ENCODE measurements at regions not wholly inside any gene's neighbourhood (a gene's known extent, or its start where the extent isn't known, plus 50 kb on each side); places are given as distances from the start of the nearest gene placed in this dataset.

DNA sequence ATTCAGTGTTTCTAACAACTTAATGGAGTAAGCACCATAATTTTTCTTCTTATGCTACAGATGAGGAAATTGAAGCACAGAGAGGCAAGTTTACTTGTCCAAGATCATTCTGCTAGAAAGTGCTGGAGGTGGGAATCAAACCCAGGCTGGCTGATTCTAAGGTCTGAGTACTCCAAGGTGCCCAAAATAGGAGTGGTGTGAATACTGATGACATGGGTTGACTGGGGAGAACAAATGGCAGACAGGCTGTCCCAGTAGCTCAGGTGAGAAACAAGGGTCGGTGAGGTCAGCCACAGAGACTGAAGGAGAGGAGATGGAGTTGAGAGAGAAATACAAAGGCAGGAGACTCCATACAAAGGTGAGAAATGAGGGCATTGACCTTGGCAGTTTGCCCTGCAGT, 144.5 kb upstream of the EGFLAM start:
- Mint-ChIP-seq H3K4me3 (no peak overlapping the region), H3K27ac (no peak overlapping the region), H3K9me3 (no peaks in the 10 kb centered on the region), H3K36me3 (ENCODE audit: low read depth) (no peaks in the 10 kb centered on the region), H3K27me3 (ENCODE audit: low read depth) (peaks cover 3% of the 10 kb centered on the region), H3K4me1 (peaks cover 25% of the 10 kb centered on the region)
- TF ChIP-seq, protein P1, sequence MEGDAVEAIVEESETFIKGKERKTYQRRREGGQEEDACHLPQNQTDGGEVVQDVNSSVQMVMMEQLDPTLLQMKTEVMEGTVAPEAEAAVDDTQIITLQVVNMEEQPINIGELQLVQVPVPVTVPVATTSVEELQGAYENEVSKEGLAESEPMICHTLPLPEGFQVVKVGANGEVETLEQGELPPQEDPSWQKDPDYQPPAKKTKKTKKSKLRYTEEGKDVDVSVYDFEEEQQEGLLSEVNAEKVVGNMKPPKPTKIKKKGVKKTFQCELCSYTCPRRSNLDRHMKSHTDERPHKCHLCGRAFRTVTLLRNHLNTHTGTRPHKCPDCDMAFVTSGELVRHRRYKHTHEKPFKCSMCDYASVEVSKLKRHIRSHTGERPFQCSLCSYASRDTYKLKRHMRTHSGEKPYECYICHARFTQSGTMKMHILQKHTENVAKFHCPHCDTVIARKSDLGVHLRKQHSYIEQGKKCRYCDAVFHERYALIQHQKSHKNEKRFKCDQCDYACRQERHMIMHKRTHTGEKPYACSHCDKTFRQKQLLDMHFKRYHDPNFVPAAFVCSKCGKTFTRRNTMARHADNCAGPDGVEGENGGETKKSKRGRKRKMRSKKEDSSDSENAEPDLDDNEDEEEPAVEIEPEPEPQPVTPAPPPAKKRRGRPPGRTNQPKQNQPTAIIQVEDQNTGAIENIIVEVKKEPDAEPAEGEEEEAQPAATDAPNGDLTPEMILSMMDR (IDR thresholded peaks at IDR 0.05; ENCODE audit: unreplicated experiment in 3 of 3) = no peak

DNA sequence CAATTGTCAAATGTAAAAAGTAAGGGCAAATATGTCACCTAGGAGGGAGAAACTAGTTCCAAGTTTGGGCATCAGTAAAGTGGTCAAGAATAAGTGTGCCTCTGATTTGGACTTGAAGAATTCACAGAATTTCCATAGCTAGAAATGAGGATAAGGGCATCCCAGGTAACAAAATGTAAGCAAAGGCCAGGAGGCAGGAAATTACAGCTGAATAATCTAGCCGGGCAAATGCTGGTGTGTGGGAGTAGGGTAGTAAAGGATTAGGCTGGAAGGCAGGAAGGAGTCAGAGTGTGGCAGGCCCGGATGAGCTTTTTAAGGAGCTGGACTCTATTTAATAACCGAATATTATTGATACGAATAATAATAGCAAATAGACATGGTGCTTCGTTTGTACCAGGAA, 144.9 kb upstream of the EGFLAM start:
- no peaks in the 10 kb centered on the region for H3K9me3 Mint-ChIP-seq
- no peaks in the 10 kb centered on the region for H3K36me3 Mint-ChIP-seq (ENCODE audit: low read depth)
- TF ChIP-seq, protein P1 (IDR thresholded peaks at IDR 0.05; ENCODE audit: unreplicated experiment in 3 of 3) = no peak
- peak overlapping the region in 1 of 3 experiments; percentile 15 for H3K27ac Mint-ChIP-seq
- H3K4me3 Mint-ChIP-seq = no peak overlapping the region
- H3K4me1 Mint-ChIP-seq = peaks cover 25% of the 10 kb centered on the region
- H3K27me3 Mint-ChIP-seq (ENCODE audit: low read depth) = peaks cover 3% of the 10 kb centered on the region

DNA sequence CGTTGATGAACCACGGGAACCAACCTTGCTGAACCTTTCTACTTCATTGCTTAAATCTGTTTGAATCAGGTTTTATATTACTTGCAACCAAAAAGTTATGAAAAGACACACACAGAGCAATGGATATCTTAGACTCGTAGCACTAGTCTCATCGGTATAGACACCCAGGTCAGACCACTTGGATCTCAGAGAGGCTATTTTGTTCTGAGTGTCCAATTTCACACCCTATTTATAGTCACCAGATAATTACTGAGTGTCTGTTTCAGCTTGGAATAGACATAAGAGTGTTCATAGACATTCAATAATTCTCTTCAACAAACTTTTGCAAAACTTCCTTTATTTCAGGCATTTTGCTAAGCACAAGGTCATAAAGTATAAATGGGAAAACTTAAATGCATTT, 145.4 kb upstream of the EGFLAM start:
- peak overlapping the region in 1 of 3 experiments; percentile 15 for H3K27ac Mint-ChIP-seq
- H3K9me3 Mint-ChIP-seq = no peaks in the 10 kb centered on the region
- H3K4me3 Mint-ChIP-seq = no peak overlapping the region
- H3K36me3 Mint-ChIP-seq (ENCODE audit: low read depth) = no peaks in the 10 kb centered on the region
- peaks cover 3% of the 10 kb centered on the region for H3K27me3 Mint-ChIP-seq (ENCODE audit: low read depth)
- TF ChIP-seq, protein P1 (IDR thresholded peaks at IDR 0.05; ENCODE audit: unreplicated experiment in 3 of 3) = no peak
- peaks cover 22% of the 10 kb centered on the region for H3K4me1 Mint-ChIP-seq

- no peak overlapping the region for H3K27ac Mint-ChIP-seq
- peaks cover 3% of the 10 kb centered on the region for H3K27me3 Mint-ChIP-seq (ENCODE audit: low read depth)
- TF ChIP-seq, protein P1 (IDR thresholded peaks at IDR 0.05; ENCODE audit: unreplicated experiment in 3 of 3) = no peak
- H3K36me3 Mint-ChIP-seq (ENCODE audit: low read depth) = no peaks in the 10 kb centered on the region
- H3K9me3 Mint-ChIP-seq = no peaks in the 10 kb centered on the region
- no peak overlapping the region for H3K4me3 Mint-ChIP-seq
- peaks cover 17% of the 10 kb centered on the region for H3K4me1 Mint-ChIP-seq
These were observed 148.2 kb upstream of the EGFLAM start for GRCh38 chr5:38110130-38110529.

GRCh38 chr5:38107096-38107495, 151.3 kb upstream of the EGFLAM start:
- TF ChIP-seq, protein P1 (IDR thresholded peaks at IDR 0.05; ENCODE audit: unreplicated experiment in 3 of 3) = no peak
- Mint-ChIP-seq H3K4me1 (peaks cover 9% of the 10 kb centered on the region), H3K9me3 (no peaks in the 10 kb centered on the region), H3K27me3 (ENCODE audit: low read depth) (peaks cover 3% of the 10 kb centered on the region), H3K4me3 (no peak overlapping the region), H3K36me3 (ENCODE audit: low read depth) (no peaks in the 10 kb centered on the region), H3K27ac (no peak overlapping the region)

DNA sequence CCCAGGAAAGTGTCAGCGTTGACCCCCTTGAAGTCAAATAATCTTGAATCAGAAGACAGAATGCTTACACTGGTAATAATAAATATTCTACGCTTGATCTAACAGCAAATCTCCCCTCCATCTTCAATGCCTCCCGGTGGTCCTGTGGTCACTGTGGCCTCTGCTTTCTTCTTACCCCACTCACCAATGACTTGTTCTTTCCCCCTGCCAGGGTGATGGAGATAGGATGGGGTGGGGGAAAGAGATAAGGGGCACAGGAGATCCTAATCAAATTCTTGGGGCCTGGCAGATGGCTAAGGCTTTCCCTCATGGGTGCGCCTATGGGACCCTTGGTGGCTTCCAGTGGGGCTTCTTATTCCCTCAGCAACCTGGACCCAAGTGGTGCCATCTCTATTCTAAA, 152.6 kb upstream of the EGFLAM start:
- Mint-ChIP-seq H3K4me3 (no peak overlapping the region), H3K27ac (no peak overlapping the region), H3K9me3 (no peaks in the 10 kb centered on the region), H3K4me1 (peaks cover 17% of the 10 kb centered on the region), H3K27me3 (ENCODE audit: low read depth) (peaks cover 4% of the 10 kb centered on the region), H3K36me3 (ENCODE audit: low read depth) (no peaks in the 10 kb centered on the region)
- TF ChIP-seq, protein P1 (IDR thresholded peaks at IDR 0.05; ENCODE audit: unreplicated experiment in 3 of 3) = no peak

All from nephron (organoid).